ENCODE measurements at regions not wholly inside any gene's neighbourhood (a gene's known extent, or its start where the extent isn't known, plus 50 kb on each side); places are given as distances from the start of the nearest gene placed in this dataset.
"Not testable (repeated sequence)": the region's sequence is repeated elsewhere in the genome, so short reads cannot be mapped to it uniquely, and the experiment has no call there.

DNA sequence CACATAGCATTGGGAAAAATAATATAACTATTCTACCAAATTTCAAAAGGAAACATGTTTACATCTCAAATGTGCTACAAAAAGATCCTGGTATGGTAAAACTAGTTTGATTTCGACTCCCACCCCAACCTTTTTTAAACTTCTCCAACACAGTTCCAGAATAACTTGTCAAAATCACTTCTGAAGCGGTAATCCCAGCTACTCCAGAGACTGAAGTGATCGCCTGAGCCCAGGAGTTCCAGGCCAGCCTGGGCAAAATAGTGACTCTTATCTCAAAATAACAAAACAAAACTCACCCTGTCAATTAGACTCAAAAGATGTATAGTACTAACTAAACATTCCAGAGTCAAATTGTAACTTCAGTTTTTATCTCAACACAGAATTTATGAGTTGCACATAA, 71.3 kb upstream of the RNF38 start:
- Histone ChIP-seq H3K27ac (peak overlapping the region; percentile 70), H3K4me3 (peak overlapping the region; percentile 24 to 46), H3K4me1 (peaks cover 0 to 17% (median 12%) of the 10 kb centered on the region in 4 donors), H3K27me3 (no peaks in the 10 kb centered on the region), H3K9me3 (no peaks in the 10 kb centered on the region), H3K36me3 (no peaks in the 10 kb centered on the region)
- intact Hi-C loops (cut with DNase I; ENCODE audit: low total_unique reads), result no loop called here
- DNase-seq, result no peak
- TF ChIP-seq, protein P1, sequence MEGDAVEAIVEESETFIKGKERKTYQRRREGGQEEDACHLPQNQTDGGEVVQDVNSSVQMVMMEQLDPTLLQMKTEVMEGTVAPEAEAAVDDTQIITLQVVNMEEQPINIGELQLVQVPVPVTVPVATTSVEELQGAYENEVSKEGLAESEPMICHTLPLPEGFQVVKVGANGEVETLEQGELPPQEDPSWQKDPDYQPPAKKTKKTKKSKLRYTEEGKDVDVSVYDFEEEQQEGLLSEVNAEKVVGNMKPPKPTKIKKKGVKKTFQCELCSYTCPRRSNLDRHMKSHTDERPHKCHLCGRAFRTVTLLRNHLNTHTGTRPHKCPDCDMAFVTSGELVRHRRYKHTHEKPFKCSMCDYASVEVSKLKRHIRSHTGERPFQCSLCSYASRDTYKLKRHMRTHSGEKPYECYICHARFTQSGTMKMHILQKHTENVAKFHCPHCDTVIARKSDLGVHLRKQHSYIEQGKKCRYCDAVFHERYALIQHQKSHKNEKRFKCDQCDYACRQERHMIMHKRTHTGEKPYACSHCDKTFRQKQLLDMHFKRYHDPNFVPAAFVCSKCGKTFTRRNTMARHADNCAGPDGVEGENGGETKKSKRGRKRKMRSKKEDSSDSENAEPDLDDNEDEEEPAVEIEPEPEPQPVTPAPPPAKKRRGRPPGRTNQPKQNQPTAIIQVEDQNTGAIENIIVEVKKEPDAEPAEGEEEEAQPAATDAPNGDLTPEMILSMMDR (IDR thresholded peaks at IDR 0.05), result no peak

DNA sequence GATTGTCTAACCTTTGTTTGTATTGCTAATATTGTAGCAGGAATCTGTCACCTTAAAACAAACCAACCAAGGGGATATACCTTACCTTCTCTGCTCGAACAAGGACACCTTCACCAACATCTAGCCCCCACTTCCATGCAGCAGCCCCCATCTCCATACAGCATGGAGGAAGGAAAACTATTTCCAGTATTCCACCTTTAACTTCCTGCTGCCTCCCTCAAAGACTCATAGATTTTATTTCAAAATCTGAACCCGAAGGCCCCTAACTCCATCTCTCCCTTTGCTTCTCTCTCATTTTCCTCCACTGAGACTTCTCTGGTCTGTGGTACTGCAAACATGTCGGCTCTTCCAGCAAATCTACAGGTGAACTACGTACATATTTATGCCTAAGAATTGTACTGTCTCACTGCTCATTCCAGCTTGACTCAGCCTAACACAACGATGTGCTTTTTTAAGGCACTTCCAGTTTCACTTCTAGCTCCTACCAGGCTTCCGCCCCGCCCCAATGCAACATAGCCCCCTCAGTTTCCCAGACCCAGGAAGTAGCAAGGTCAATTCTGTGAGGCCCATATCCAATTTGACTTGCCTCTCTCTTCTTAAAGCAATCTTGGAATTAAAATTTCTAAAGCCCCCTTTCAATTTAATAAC, 70.7 kb upstream of the RNF38 start:
- Histone ChIP-seq H3K27me3 (no peaks in the 10 kb centered on the region), H3K4me3 (peak overlapping the region; percentile 24 to 46), H3K36me3 (no peaks in the 10 kb centered on the region), H3K4me1 (peaks cover 0 to 17% (median 12%) of the 10 kb centered on the region in 4 donors), H3K27ac (peak overlapping the region; percentile 70), H3K9me3 (no peaks in the 10 kb centered on the region)
- DNase-seq, result peak; percentile 60 to 66
- TF ChIP-seq, protein P1 (IDR thresholded peaks at IDR 0.05), result no peak
- intact Hi-C loops (cut with DNase I; ENCODE audit: low total_unique reads), result no loop called here

GRCh38 chr9:36463467-36463866, 63.4 kb upstream of the RNF38 start:
- H3K27ac ChIP-seq, result no peak overlapping the region
- H3K4me3 ChIP-seq, result no peak overlapping the region

DNA sequence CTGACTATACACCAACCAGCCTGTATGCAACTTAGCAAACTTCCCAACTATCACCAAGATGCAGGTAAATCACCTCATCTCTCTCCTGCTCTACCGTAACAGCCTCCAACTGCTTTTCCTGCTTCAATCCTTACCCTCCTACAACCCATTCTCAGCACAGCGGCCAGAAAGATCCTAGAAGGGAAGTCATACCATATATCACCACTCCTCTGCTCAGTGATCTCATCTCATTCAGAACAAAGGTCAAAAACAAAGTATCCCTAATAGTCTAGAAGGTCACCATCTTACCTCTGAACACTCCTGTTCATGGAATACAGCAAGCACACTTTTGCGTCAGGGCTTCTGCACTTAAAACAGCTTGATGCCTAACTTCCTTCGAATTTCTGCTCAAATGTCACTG, 62.2 kb upstream of the RNF38 start:
- intact Hi-C loops (cut with DNase I; ENCODE audit: low total_unique reads), result no loop called here
- Histone ChIP-seq H3K27ac (no peak overlapping the region), H3K9me3 (no peaks in the 10 kb centered on the region), H3K36me3 (peaks cover 0 to 7% (median 0%) of the 10 kb centered on the region in 3 donors), H3K4me3 (no peak overlapping the region), H3K4me1 (peaks cover 0 to 15% (median 7%) of the 10 kb centered on the region in 4 donors), H3K27me3 (no peaks in the 10 kb centered on the region)
- TF ChIP-seq, protein P1 (IDR thresholded peaks at IDR 0.05), result no peak
- DNase-seq, result no peak

More at GRCh38 chr9:36463467-36463866, 63.4 kb upstream of the RNF38 start:
- Histone ChIP-seq H3K36me3 (peaks cover 0 to under 1% (median 0%) of the 10 kb centered on the region in 3 donors), H3K9me3 (no peaks in the 10 kb centered on the region), H3K27me3 (no peaks in the 10 kb centered on the region), H3K4me1 (peaks cover 0 to 15% (median 7%) of the 10 kb centered on the region in 4 donors)
- intact Hi-C loops (cut with DNase I; ENCODE audit: low total_unique reads), result no loop called here
- DNase-seq, result no peak
- TF ChIP-seq, protein P1 (IDR thresholded peaks at IDR 0.05), result no peak

DNA sequence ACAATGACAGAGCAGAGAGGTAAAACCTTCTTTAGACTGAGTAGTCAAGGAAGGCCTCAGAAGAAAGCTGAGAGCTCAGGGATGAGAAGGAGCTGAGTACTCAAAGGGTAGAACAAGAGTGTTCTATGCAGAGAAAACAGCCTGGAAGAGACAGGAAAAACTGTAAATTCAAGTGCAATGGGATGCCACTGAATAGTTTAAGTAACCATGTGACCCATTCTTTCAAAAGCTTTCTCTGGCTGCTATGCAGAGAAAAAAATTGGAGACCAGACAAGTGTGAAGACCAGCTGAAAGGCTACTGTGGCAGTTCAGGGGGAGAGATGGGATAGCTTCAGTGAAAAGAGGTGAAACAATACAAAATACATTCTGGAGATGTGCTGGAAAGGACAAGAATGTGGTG, 61.3 kb upstream of the RNF38 start:
- Histone ChIP-seq H3K4me3 (no peak overlapping the region), H3K27me3 (no peaks in the 10 kb centered on the region), H3K36me3 (peaks cover 0 to 7% (median 0%) of the 10 kb centered on the region in 3 donors), H3K4me1 (peaks cover 0 to 15% (median 7%) of the 10 kb centered on the region in 4 donors), H3K27ac (no peak overlapping the region), H3K9me3 (no peaks in the 10 kb centered on the region)
- DNase-seq, result no peak
- TF ChIP-seq, protein P1 (IDR thresholded peaks at IDR 0.05), result no peak
- intact Hi-C loops (cut with DNase I; ENCODE audit: low total_unique reads), result no loop called here

GRCh38 chr9:36458430-36458915, 58.4 kb upstream of the RNF38 start:
- DNase-seq; H3K27ac ChIP-seq; H3K4me3 ChIP-seq; H3K27me3 ChIP-seq; H3K9me3 ChIP-seq; H3K36me3 ChIP-seq; intact Hi-C loops (cut with DNase I; ENCODE audit: low total_unique reads): not testable (repeated sequence)
- H3K4me1 ChIP-seq, result peaks cover 0 to 15% (median 7%) of the 10 kb centered on the region in 4 donors
